ENCODE measurements at regions not wholly inside any gene's neighbourhood (a gene's known extent, or its start where the extent isn't known, plus 50 kb on each side); places are given as distances from the start of the nearest gene placed in this dataset.

DNA sequence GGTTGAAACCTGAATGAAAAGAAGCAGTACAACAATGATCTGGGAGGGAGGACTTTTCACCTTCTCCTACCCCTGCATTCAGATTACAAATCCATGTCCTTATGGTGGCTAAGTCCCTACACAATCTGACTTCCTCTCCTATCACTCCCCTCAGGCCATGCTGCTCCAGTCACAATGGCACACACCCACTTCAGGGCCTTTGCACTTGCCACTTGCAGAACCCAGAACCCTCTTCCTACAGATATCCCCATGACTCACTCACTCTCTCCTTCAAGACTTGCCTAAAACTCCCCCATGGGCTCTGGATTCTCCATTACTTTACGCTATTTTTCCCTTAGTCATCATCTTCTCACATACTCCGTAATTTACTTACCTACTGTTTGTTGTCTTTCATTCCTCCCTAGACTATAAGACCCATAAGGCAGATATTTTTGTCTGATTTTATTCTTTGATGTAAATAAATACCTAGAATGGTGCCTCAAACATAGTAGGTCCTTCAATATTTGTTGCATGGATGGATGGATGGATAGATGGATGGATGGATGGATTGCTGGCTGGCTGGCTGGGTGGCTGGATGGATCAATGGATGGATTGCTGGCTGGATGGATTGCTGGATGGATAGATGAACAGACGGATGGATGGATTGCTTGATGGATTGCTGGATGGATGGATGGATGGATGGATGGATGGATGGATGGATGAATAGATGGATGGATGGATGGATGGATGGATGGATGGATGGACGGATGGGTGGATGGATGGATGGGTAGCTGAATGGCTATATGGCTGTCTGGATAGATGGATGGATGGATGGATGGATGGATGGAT is 94.7 kb upstream of the NAV2 start:
- Histone ChIP-seq H3K9ac (ENCODE audit: low read length) (no peak overlapping the region), H3K36me3 (replicated peaks in 1 of 2; ENCODE audit: control extremely low read depth in 1 of 2, control insufficient read depth in 1 of 2, extremely low read depth in 1 of 2, insufficient read depth in 2 of 2, low read length in 1 of 2) (no peaks in the 10 kb centered on the region), H3K27me3 (replicated peaks in 1 of 4; ENCODE audit: control extremely low read depth in 1 of 4, control insufficient read depth in 3 of 4, insufficient read depth in 4 of 4, low read length in 3 of 4) (no peaks in the 10 kb centered on the region), H2AFZ (ENCODE audit: insufficient read depth, low read depth, low read length, poor library complexity, severe bottlenecking) (no peak overlapping the region), H3K27ac (ENCODE audit: low read length in 2 of 2) (no peak overlapping the region), H3K9me3 (ENCODE audit: control extremely low read depth in 1 of 3, control insufficient read depth in 2 of 3, insufficient read depth in 1 of 3, low read length in 2 of 3) (peaks cover 0 to 10% (median 0%) of the 10 kb centered on the region in 3 donors), H3K4me1 (ENCODE audit: control insufficient read depth in 2 of 2, insufficient read depth in 2 of 2, low read length in 2 of 2) (no peaks in the 10 kb centered on the region), H3K4me3 (ENCODE audit: control extremely low read depth in 1 of 5, extremely low read depth in 1 of 5, insufficient read depth in 1 of 5, low read depth in 2 of 5, low read length in 4 of 5) (no peak overlapping the region), H4K20me1 (ENCODE audit: control insufficient read depth, insufficient read depth, low read length, poor library complexity, severe bottlenecking) (no peaks in the 10 kb centered on the region), H3K4me2 (replicated peaks; ENCODE audit: low read depth, low read length, poor library complexity, severe bottlenecking) (no peak overlapping the region), H3K79me2 (ENCODE audit: control insufficient read depth, insufficient read depth, low read length) (no peaks in the 10 kb centered on the region)
- no peak for DNase-seq
- Mint-ChIP-seq H3K27me3 (no peaks in the 10 kb centered on the region), H3K4me1 (no peaks in the 10 kb centered on the region), H3K9me3 (ENCODE audit: insufficient read depth) (peaks cover 8% of the 10 kb centered on the region), H3K27ac (no peak overlapping the region), H3K4me3 (no peak overlapping the region)
- ChIA-PET POLR2A (no interaction called here), CTCF (interaction anchor here (0.7 kb wide), 1 partner anchor 117 kb away, joined by 3 read pairs; no protein-coding TSS in a partner anchor)
- no peak for ATAC-seq (ENCODE audit: low read depth)
- TF ChIP-seq, protein P1, sequence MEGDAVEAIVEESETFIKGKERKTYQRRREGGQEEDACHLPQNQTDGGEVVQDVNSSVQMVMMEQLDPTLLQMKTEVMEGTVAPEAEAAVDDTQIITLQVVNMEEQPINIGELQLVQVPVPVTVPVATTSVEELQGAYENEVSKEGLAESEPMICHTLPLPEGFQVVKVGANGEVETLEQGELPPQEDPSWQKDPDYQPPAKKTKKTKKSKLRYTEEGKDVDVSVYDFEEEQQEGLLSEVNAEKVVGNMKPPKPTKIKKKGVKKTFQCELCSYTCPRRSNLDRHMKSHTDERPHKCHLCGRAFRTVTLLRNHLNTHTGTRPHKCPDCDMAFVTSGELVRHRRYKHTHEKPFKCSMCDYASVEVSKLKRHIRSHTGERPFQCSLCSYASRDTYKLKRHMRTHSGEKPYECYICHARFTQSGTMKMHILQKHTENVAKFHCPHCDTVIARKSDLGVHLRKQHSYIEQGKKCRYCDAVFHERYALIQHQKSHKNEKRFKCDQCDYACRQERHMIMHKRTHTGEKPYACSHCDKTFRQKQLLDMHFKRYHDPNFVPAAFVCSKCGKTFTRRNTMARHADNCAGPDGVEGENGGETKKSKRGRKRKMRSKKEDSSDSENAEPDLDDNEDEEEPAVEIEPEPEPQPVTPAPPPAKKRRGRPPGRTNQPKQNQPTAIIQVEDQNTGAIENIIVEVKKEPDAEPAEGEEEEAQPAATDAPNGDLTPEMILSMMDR (IDR thresholded peaks at IDR 0.05) = no peak
- no peak for TF ChIP-seq EZH2 (IDR thresholded peaks at IDR 0.05; ENCODE audit: borderline replicate concordance, insufficient read depth, low read depth, low read length, poor library complexity, severe bottlenecking)
- intact Hi-C loops (cut with micrococcal nuclease) = no loop called here
- WGBS (ENCODE audit: insufficient coverage) = 93% methylated on average over 2 of the region's 4 CpGs

All from B cell (primary cell).